ENCODE measurements at regions not wholly inside any gene's neighbourhood (a gene's known extent, or its start where the extent isn't known, plus 50 kb on each side); places are given as distances from the start of the nearest gene placed in this dataset.

DNA sequence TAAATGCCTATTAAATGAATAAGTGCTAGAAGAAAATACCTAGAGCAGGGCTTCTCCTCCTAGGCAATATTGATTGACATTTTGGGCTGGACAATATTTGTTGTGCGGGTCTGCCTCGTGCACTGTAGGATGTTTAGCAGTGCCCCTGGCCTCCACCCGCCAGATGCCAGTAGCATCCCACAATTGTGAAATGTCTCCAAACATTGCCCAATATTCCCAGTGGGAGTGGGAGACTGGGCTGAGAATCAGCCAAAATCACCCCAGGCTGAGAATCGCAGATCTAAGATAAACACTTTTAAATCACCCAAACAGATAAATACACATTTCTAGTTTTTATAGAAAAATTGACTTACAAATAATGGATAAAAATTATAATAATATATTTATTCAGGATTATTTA lies 916.2 kb upstream of the LCORL start:
- TF ChIP-seq, protein P1, sequence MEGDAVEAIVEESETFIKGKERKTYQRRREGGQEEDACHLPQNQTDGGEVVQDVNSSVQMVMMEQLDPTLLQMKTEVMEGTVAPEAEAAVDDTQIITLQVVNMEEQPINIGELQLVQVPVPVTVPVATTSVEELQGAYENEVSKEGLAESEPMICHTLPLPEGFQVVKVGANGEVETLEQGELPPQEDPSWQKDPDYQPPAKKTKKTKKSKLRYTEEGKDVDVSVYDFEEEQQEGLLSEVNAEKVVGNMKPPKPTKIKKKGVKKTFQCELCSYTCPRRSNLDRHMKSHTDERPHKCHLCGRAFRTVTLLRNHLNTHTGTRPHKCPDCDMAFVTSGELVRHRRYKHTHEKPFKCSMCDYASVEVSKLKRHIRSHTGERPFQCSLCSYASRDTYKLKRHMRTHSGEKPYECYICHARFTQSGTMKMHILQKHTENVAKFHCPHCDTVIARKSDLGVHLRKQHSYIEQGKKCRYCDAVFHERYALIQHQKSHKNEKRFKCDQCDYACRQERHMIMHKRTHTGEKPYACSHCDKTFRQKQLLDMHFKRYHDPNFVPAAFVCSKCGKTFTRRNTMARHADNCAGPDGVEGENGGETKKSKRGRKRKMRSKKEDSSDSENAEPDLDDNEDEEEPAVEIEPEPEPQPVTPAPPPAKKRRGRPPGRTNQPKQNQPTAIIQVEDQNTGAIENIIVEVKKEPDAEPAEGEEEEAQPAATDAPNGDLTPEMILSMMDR (IDR thresholded peaks at IDR 0.05): no peak
- TF ChIP-seq POLR2A (IDR thresholded peaks at IDR 0.05): no peak

Measured in adrenal gland (tissue), 5 donors.